ENCODE measurements at regions not wholly inside any gene's neighbourhood (a gene's known extent, or its start where the extent isn't known, plus 50 kb on each side); places are given as distances from the start of the nearest gene placed in this dataset.
A peak's percentile ranks its signal among the peaks of the same experiment; 100 is the strongest.

DNA sequence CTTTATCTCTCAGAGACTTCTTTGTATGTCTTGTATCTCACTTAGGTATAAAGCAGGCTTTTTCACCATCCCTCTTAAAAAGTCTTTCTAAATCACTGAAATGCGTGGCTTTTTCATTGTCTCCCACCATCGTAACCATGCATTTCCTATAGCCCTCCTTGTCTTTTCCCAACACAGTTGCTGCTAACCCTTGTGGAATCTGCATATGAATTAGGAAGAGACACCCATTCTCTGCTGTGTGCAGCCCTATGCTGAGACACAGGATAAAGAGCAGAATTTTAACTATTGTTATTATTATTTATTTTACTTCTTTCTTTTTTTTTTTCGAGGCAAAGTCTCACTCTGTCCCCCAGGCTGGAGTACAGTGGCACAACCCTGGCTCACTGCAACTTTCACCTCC lies 804.3 kb upstream of the COBL start:
- Histone ChIP-seq H3K27ac (ENCODE audit: low read depth, low read length) (peak overlapping the region; percentile 50; the same call in 1 of the 2 replicates), H3K4me1 (ENCODE audit: control insufficient read depth, insufficient read depth, low read length) (peaks cover 42% of the 10 kb centered on the region), H3K27me3 (ENCODE audit: control insufficient read depth, insufficient read depth, low read length) (no peaks in the 10 kb centered on the region), H3K4me3 (ENCODE audit: low read depth, low read length) (no peak overlapping the region), H3K36me3 (ENCODE audit: control insufficient read depth, insufficient read depth, low read length) (no peaks in the 10 kb centered on the region), H3K9ac (ENCODE audit: low read length) (no peak overlapping the region), H3K9me3 (ENCODE audit: control insufficient read depth, insufficient read depth, low read depth, low read length) (no peaks in the 10 kb centered on the region)

DNA sequence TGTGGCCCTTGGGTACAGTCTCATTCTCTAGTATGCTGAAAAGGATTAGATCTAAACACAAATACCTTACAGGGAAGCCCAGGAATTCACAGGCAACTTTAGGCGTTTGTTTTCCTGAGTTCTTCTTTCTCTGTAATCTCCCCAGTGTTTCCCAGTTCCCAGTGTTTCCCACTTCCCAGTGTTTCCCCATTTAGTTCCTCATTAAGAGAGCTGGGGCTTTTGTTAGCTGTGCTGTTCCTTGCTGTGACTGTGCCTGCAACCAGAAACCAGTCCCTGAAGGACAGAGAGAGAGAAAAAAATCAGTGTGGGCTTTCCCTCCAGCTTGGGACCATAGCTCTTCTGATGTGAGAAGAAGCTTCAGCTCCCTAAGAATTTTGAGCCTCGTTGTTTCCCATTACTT lies 802.9 kb upstream of the COBL start:
- Histone ChIP-seq H3K27me3 (ENCODE audit: control insufficient read depth, insufficient read depth, low read length) (no peaks in the 10 kb centered on the region), H3K36me3 (ENCODE audit: control insufficient read depth, insufficient read depth, low read length) (no peaks in the 10 kb centered on the region), H3K9ac (ENCODE audit: low read length) (peak overlapping the region; percentile 52), H3K9me3 (ENCODE audit: control insufficient read depth, insufficient read depth, low read depth, low read length) (no peaks in the 10 kb centered on the region), H3K4me1 (ENCODE audit: control insufficient read depth, insufficient read depth, low read length) (peaks cover 54% of the 10 kb centered on the region), H3K4me3 (ENCODE audit: low read depth, low read length) (no peak overlapping the region), H3K27ac (ENCODE audit: low read depth, low read length) (peak overlapping the region; percentile 74)

- Histone ChIP-seq H3K27ac (ENCODE audit: low read depth, low read length) (peak overlapping the region; percentile 28), H3K4me3 (ENCODE audit: low read depth, low read length) (no peak overlapping the region), H3K4me1 (ENCODE audit: control insufficient read depth, insufficient read depth, low read length) (peaks cover 44% of the 10 kb centered on the region)
These were observed 797.9 kb upstream of the COBL start for GRCh38 chr7:52114509-52114908.

DNA sequence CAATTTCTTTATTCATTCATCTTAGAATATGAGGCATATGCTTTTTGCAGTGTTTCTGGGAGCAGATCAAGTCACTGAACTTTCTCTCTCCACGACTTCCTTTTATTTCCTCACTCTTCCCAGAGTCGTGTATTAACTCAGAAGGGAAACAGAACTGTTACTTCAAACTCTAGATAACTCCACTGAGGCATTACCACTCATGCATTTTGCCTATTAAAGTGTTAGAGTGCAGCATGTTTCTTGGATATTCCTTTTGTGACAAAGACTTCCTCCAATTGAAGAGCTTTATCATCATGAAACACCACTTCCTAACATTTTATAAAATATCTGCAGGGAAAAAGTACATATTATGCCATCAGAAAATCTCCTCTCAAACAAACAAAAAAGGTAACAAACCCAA lies 797.4 kb upstream of the COBL start:
- Histone ChIP-seq H3K9ac (ENCODE audit: low read length) (no peak overlapping the region), H3K9me3 (ENCODE audit: control insufficient read depth, insufficient read depth, low read depth, low read length) (no peaks in the 10 kb centered on the region), H3K27ac (ENCODE audit: low read depth, low read length) (peak overlapping the region; percentile 28), H3K4me1 (ENCODE audit: control insufficient read depth, insufficient read depth, low read length) (peaks cover 40% of the 10 kb centered on the region), H3K27me3 (ENCODE audit: control insufficient read depth, insufficient read depth, low read length) (no peaks in the 10 kb centered on the region), H3K4me3 (ENCODE audit: low read depth, low read length) (no peak overlapping the region), H3K36me3 (ENCODE audit: control insufficient read depth, insufficient read depth, low read length) (no peaks in the 10 kb centered on the region)

More at GRCh38 chr7:52114509-52114908, 797.9 kb upstream of the COBL start:
- Histone ChIP-seq H3K9me3 (ENCODE audit: control insufficient read depth, insufficient read depth, low read depth, low read length) (no peaks in the 10 kb centered on the region), H3K36me3 (ENCODE audit: control insufficient read depth, insufficient read depth, low read length) (no peaks in the 10 kb centered on the region), H3K27me3 (ENCODE audit: control insufficient read depth, insufficient read depth, low read length) (no peaks in the 10 kb centered on the region), H3K9ac (ENCODE audit: low read length) (no peak overlapping the region)

GRCh38 chr7:52107355-52107754 lies 790.7 kb upstream of the COBL start:
- Histone ChIP-seq H3K4me3 (ENCODE audit: low read depth, low read length) (no peak overlapping the region), H3K9me3 (ENCODE audit: control insufficient read depth, insufficient read depth, low read depth, low read length) (no peaks in the 10 kb centered on the region), H3K36me3 (ENCODE audit: control insufficient read depth, insufficient read depth, low read length) (no peaks in the 10 kb centered on the region), H3K27ac (ENCODE audit: low read depth, low read length) (no peak overlapping the region), H3K27me3 (ENCODE audit: control insufficient read depth, insufficient read depth, low read length) (no peaks in the 10 kb centered on the region), H3K9ac (ENCODE audit: low read length) (no peak overlapping the region), H3K4me1 (ENCODE audit: control insufficient read depth, insufficient read depth, low read length) (no peaks in the 10 kb centered on the region)

- H3K9me3 ChIP-seq (ENCODE audit: control insufficient read depth, insufficient read depth, low read depth, low read length), result peaks cover 4% of the 10 kb centered on the region; the same call in 1 of the 2 replicates
These were observed 779.3 kb upstream of the COBL start for GRCh38 chr7:52095861-52096260.

GRCh38 chr7:52091996-52092395 lies 775.4 kb upstream of the COBL start:
- no peaks in the 10 kb centered on the region for H3K27me3 ChIP-seq (ENCODE audit: control insufficient read depth, insufficient read depth, low read length)
- H3K9ac ChIP-seq (ENCODE audit: low read length), result no peak overlapping the region
- H3K27ac ChIP-seq (ENCODE audit: low read depth, low read length), result no peak overlapping the region
- H3K9me3 ChIP-seq (ENCODE audit: control insufficient read depth, insufficient read depth, low read depth, low read length), result peaks cover 4% of the 10 kb centered on the region; the same call in 1 of the 2 replicates
- H3K4me1 ChIP-seq (ENCODE audit: control insufficient read depth, insufficient read depth, low read length), result peaks cover 12% of the 10 kb centered on the region
- no peak overlapping the region for H3K4me3 ChIP-seq (ENCODE audit: low read depth, low read length)
- H3K36me3 ChIP-seq (ENCODE audit: control insufficient read depth, insufficient read depth, low read length), result no peaks in the 10 kb centered on the region

More at GRCh38 chr7:52095861-52096260, 779.3 kb upstream of the COBL start:
- Histone ChIP-seq H3K4me3 (ENCODE audit: low read depth, low read length) (no peak overlapping the region), H3K36me3 (ENCODE audit: control insufficient read depth, insufficient read depth, low read length) (no peaks in the 10 kb centered on the region), H3K9ac (ENCODE audit: low read length) (no peak overlapping the region), H3K27ac (ENCODE audit: low read depth, low read length) (no peak overlapping the region), H3K4me1 (ENCODE audit: control insufficient read depth, insufficient read depth, low read length) (peaks cover 5% of the 10 kb centered on the region; the same call in 1 of the 2 replicates), H3K27me3 (ENCODE audit: control insufficient read depth, insufficient read depth, low read length) (no peaks in the 10 kb centered on the region)

GRCh38 chr7:52091101-52091500 lies 774.5 kb upstream of the COBL start:
- peaks cover 20% of the 10 kb centered on the region for H3K4me1 ChIP-seq (ENCODE audit: control insufficient read depth, insufficient read depth, low read length)
- H3K9me3 ChIP-seq (ENCODE audit: control insufficient read depth, insufficient read depth, low read depth, low read length), result no peaks in the 10 kb centered on the region
- H3K27me3 ChIP-seq (ENCODE audit: control insufficient read depth, insufficient read depth, low read length), result no peaks in the 10 kb centered on the region
- H3K4me3 ChIP-seq (ENCODE audit: low read depth, low read length), result no peak overlapping the region
- H3K27ac ChIP-seq (ENCODE audit: low read depth, low read length), result no peak overlapping the region
- no peak overlapping the region for H3K9ac ChIP-seq (ENCODE audit: low read length)
- no peaks in the 10 kb centered on the region for H3K36me3 ChIP-seq (ENCODE audit: control insufficient read depth, insufficient read depth, low read length)

DNA sequence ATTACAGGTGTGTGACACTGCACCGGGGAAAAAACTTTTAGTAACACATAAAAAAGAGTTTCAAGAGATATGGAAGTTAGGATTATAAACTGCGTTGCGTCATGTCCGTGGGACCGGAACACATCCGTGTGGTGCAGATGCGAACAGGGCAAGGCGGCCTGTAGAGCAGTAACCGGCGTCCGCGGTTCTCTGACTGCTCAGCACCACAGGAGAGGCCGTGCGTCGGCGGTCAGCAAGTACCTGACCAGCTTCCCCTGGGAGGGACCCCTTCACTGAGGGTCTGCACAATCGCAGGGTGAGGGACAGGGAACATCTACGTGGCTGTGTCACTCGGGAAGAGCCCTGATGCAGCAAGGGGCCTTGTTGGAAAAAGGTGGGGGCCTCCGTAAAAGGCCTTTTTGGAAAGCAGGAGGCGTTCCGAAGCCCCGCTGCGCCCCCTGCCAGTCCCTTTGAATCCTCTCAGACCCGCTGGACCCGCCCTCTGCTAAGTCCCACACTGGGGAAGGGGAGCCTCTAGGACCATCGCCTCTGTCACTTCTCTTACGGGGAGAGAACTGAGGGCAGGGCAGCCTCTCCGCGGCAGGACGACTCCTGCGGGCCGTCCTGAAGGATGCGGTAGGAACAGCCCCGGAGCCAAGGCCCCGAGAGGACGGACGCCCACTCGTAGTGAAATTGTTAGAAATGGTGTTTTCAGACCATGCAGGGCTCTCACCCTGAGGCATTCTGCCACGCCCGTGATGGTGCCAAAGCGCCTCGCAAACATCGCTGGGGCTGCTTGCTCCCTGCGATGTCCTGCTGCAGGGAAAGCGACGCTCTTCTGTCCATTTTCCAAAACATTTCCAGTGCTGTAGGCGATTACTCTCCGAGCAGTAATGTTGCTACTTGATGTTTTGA lies 771.6 kb upstream of the COBL start:
- peaks cover 32% of the 10 kb centered on the region for H3K4me1 ChIP-seq (ENCODE audit: control insufficient read depth, insufficient read depth, low read length)
- no peaks in the 10 kb centered on the region for H3K36me3 ChIP-seq (ENCODE audit: control insufficient read depth, insufficient read depth, low read length)
- H3K4me3 ChIP-seq (ENCODE audit: low read depth, low read length), result peak overlapping the region; percentile 62
- peak overlapping the region; percentile 59 for H3K9ac ChIP-seq (ENCODE audit: low read length)
- peak overlapping the region; percentile 28; the same call in 1 of the 2 replicates for H3K27ac ChIP-seq (ENCODE audit: low read depth, low read length)
- H3K9me3 ChIP-seq (ENCODE audit: control insufficient read depth, insufficient read depth, low read depth, low read length), result no peaks in the 10 kb centered on the region
- no peaks in the 10 kb centered on the region for H3K27me3 ChIP-seq (ENCODE audit: control insufficient read depth, insufficient read depth, low read length)

DNA sequence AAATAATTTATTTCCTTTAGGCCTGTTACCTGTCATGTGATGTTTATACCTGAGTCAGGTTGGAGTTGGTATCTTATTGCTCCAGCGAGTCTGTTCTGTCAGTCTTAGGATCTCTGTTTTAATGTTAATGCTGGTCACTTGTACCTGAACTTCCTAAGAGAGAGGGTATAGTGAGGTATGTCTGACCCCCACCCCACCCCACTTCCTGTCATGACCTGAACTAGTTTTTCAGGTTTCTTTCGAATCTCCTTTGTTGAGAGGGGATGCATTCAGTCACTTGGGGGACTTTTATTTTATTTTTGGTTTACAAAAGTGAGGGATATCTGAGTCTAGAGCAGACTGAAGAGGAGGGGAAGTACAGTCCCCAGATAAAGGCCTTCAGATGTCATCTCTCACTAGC lies 769.0 kb upstream of the COBL start:
- Histone ChIP-seq H3K36me3 (ENCODE audit: control insufficient read depth, insufficient read depth, low read length) (no peaks in the 10 kb centered on the region), H3K9me3 (ENCODE audit: control insufficient read depth, insufficient read depth, low read depth, low read length) (no peaks in the 10 kb centered on the region), H3K4me1 (ENCODE audit: control insufficient read depth, insufficient read depth, low read length) (peaks cover 27% of the 10 kb centered on the region), H3K4me3 (ENCODE audit: low read depth, low read length) (no peak overlapping the region), H3K9ac (ENCODE audit: low read length) (no peak overlapping the region), H3K27me3 (ENCODE audit: control insufficient read depth, insufficient read depth, low read length) (no peaks in the 10 kb centered on the region), H3K27ac (ENCODE audit: low read depth, low read length) (peak overlapping the region; percentile 38; the same call in 1 of the 2 replicates)

DNA sequence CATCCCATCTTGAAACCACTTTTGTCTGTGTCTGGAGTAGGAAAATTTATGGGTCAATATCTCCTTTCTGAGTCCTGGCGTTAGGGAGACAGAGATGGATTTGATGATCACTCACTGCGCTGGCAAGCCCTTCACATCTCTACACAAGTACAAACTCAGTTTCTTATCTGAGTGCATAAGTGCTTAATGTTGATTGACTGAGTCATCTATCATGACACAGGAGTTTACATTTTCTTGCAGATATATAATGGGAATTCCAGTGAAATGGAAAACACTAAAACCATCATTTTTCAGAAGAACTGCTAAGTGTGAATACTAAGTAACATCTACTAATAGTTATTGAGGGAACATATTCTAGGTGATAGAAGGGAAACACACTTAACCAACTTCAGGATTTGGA lies 763.9 kb upstream of the COBL start:
- Histone ChIP-seq H3K4me3 (ENCODE audit: low read depth, low read length) (no peak overlapping the region), H3K27ac (ENCODE audit: low read depth, low read length) (no peak overlapping the region), H3K9ac (ENCODE audit: low read length) (no peak overlapping the region), H3K9me3 (ENCODE audit: control insufficient read depth, insufficient read depth, low read depth, low read length) (no peaks in the 10 kb centered on the region), H3K4me1 (ENCODE audit: control insufficient read depth, insufficient read depth, low read length) (peaks cover 7% of the 10 kb centered on the region), H3K36me3 (ENCODE audit: control insufficient read depth, insufficient read depth, low read length) (no peaks in the 10 kb centered on the region), H3K27me3 (ENCODE audit: control insufficient read depth, insufficient read depth, low read length) (no peaks in the 10 kb centered on the region)
